GM21576 (cell line): ENCODE measurements at regions not wholly inside any gene's neighbourhood (a gene's known extent, or its start where the extent isn't known, plus 50 kb on each side); places are given as distances from the start of the nearest gene placed in this dataset.
"Not testable (repeated sequence)": the region's sequence is repeated elsewhere in the genome, so short reads cannot be mapped to it uniquely, and the experiment has no call there.

ENCODE experiments used
- ATAC-seq: cut with Tn5 transposase; IDR thresholded peaks from one replicate; pipeline ENCODE4 v1.9.1; 2021; ENCODE audit warnings: mild to moderate bottlenecking, moderate library complexity; ENCODE audit not compliant: unreplicated experiment

GRCh38 chr17:33986566-33986965, 268.5 kb upstream of the CCL2 start:
- ATAC-seq: no peak

- no peak for ATAC-seq
These were observed 267.9 kb upstream of the CCL2 start for GRCh38 chr17:33987162-33987561.

- ATAC-seq: no peak
These were observed 265.5 kb upstream of the CCL2 start for GRCh38 chr17:33989361-33990148.

GRCh38 chr17:33990943-33991706, 264.0 kb upstream of the CCL2 start:
- ATAC-seq: no peak

- ATAC-seq: no peak
These were observed 263.0 kb upstream of the CCL2 start for GRCh38 chr17:33992113-33992512.

GRCh38 chr17:34000639-34001038, 254.4 kb upstream of the CCL2 start:
- no peak for ATAC-seq

- ATAC-seq: no peak
These were observed 253.8 kb upstream of the CCL2 start for GRCh38 chr17:34001246-34001645.

- no peak for ATAC-seq
These were observed 249.0 kb upstream of the CCL2 start for GRCh38 chr17:34006126-34006525.

GRCh38 chr17:34008125-34008524, 247.0 kb upstream of the CCL2 start:
- no peak for ATAC-seq

GRCh38 chr17:34009912-34010311, 245.2 kb upstream of the CCL2 start:
- no peak for ATAC-seq

GRCh38 chr17:34010534-34010933, 244.6 kb upstream of the CCL2 start:
- ATAC-seq: no peak

GRCh38 chr17:34011599-34011998, 243.5 kb upstream of the CCL2 start:
- no peak for ATAC-seq

- no peak for ATAC-seq
These were observed 242.2 kb upstream of the CCL2 start for GRCh38 chr17:34012709-34013375.

GRCh38 chr17:34015253-34015652, 239.8 kb upstream of the CCL2 start:
- no peak for ATAC-seq

- no peak for ATAC-seq
These were observed 230.7 kb upstream of the CCL2 start for GRCh38 chr17:34024386-34024785.

GRCh38 chr17:34024806-34025551, 230.1 kb upstream of the CCL2 start:
- no peak for ATAC-seq

GRCh38 chr17:34030601-34031000, 224.5 kb upstream of the CCL2 start:
- not testable (repeated sequence) for ATAC-seq

GRCh38 chr17:34032305-34032704, 222.8 kb upstream of the CCL2 start:
- ATAC-seq: not testable (repeated sequence)

GRCh38 chr17:34038786-34039185, 216.3 kb upstream of the CCL2 start:
- not testable (repeated sequence) for ATAC-seq

- ATAC-seq: not testable (repeated sequence)
These were observed 215.9 kb upstream of the CCL2 start for GRCh38 chr17:34039213-34039612.
